Type B pancreatic cell (in vitro differentiated cells): ENCODE measurements at regions not wholly inside any gene's neighbourhood (a gene's known extent, or its start where the extent isn't known, plus 50 kb on each side); places are given as distances from the start of the nearest gene placed in this dataset.

Experiments
- DNase-seq: peaks from one replicate; pipeline ENCODE4 v3.0.0; 2021; ENCODE audit warnings: mixed read lengths; ENCODE audit not compliant: unreplicated experiment; ENCODE audit errors: extremely low spot score
- H3K27ac Mint-ChIP-seq: 2 replicates; pipeline ENCODE4 v1.8.0; 2021; ENCODE audit warnings: mild to moderate bottlenecking, mixed read lengths
- H3K27me3 Mint-ChIP-seq: 2 replicates; pipeline ENCODE4 v1.8.0; 2021; ENCODE audit warnings: mixed read lengths
- H3K36me3 Mint-ChIP-seq: 2 replicates; pipeline ENCODE4 v1.8.0; 2021; ENCODE audit warnings: mixed read lengths
- H3K4me1 Mint-ChIP-seq: one replicate; pipeline ENCODE4 v1.8.0; 2021; ENCODE audit warnings: mixed read lengths; ENCODE audit not compliant: unreplicated experiment
- H3K4me3 Mint-ChIP-seq: 2 replicates; pipeline ENCODE4 v1.8.0; 2021; ENCODE audit warnings: mild to moderate bottlenecking, mixed read lengths
- H3K9me3 Mint-ChIP-seq: 2 replicates; pipeline ENCODE4 v1.8.0; 2021; ENCODE audit warnings: mixed read lengths
- CTCF ChIP-seq: fragments of 200-600 bp; sonication (generic); conservative IDR thresholded peaks from 2 replicates; pipeline ENCODE4 v1.5.0; 2021; ENCODE audit warnings: antibody characterized with exemption, mild to moderate bottlenecking

GRCh38 chr11:10911907-10912306 is 54.1 kb upstream of the ZBED5 start:
- no peak for DNase-seq
- Mint-ChIP-seq H3K4me1 (peaks cover 22% of the 10 kb centered on the region), H3K4me3 (no peak overlapping the region), H3K27me3 (no peaks in the 10 kb centered on the region), H3K27ac (no peak overlapping the region), H3K36me3 (no peaks in the 10 kb centered on the region), H3K9me3 (peaks cover 12% of the 10 kb centered on the region)
- no peak for TF ChIP-seq CTCF

GRCh38 chr11:10909141-10909883 is 51.5 kb upstream of the ZBED5 start:
- Mint-ChIP-seq H3K36me3 (no peaks in the 10 kb centered on the region), H3K27ac (no peak overlapping the region), H3K27me3 (no peaks in the 10 kb centered on the region), H3K4me3 (no peak overlapping the region), H3K4me1 (peaks cover 29% of the 10 kb centered on the region), H3K9me3 (peaks cover 7% of the 10 kb centered on the region)
- no peak for DNase-seq
- no peak for TF ChIP-seq CTCF

GRCh38 chr11:10908215-10908951 is 50.5 kb upstream of the ZBED5 start:
- peaks cover 29% of the 10 kb centered on the region for H3K4me1 Mint-ChIP-seq
- no peak overlapping the region for H3K4me3 Mint-ChIP-seq
- H3K27me3 Mint-ChIP-seq: no peaks in the 10 kb centered on the region
- peaks cover 7% of the 10 kb centered on the region for H3K9me3 Mint-ChIP-seq
- DNase-seq: no peak
- no peak overlapping the region for H3K27ac Mint-ChIP-seq
- H3K36me3 Mint-ChIP-seq: no peaks in the 10 kb centered on the region
- no peak for TF ChIP-seq CTCF
